GM10266 (cell line): ENCODE measurements at regions not wholly inside any gene's neighbourhood (a gene's known extent, or its start where the extent isn't known, plus 50 kb on each side); places are given as distances from the start of the nearest gene placed in this dataset.

Source experiments
- DNase-seq: peaks from one replicate; pipeline ENCODE4 v3.0.0; 2012; ENCODE audit errors: extremely low spot score
- TF ChIP-seq, protein P1 (sequence below): IDR thresholded peaks from 2 replicates; pipeline ENCODE4 v1.5.1; 2012; ENCODE audit warnings: mild to moderate bottlenecking, low read depth; ENCODE audit not compliant: control insufficient read depth, insufficient read depth; ENCODE audit errors: missing control alignments

DNA sequence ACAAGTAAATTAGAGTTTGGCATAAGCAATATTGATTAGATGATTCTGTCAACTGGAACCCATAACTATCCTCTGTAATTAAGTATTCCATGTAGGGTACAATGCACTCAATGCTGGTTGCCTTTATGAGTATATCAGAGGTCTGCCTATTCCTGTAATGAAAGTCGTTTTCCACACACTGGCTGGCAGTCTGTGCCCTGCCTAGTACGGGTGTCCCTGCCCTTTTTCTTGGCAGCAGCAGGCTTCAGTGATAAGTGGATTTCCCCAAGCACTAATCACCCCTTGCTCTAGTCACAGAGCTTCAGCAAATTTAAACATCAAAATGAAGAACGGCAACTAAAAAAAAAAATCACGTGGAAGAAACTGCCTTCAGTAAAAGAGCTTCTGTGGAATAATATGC lies 294.8 kb upstream of the STT3B start:
- DNase-seq: no peak
- TF ChIP-seq, protein P1, sequence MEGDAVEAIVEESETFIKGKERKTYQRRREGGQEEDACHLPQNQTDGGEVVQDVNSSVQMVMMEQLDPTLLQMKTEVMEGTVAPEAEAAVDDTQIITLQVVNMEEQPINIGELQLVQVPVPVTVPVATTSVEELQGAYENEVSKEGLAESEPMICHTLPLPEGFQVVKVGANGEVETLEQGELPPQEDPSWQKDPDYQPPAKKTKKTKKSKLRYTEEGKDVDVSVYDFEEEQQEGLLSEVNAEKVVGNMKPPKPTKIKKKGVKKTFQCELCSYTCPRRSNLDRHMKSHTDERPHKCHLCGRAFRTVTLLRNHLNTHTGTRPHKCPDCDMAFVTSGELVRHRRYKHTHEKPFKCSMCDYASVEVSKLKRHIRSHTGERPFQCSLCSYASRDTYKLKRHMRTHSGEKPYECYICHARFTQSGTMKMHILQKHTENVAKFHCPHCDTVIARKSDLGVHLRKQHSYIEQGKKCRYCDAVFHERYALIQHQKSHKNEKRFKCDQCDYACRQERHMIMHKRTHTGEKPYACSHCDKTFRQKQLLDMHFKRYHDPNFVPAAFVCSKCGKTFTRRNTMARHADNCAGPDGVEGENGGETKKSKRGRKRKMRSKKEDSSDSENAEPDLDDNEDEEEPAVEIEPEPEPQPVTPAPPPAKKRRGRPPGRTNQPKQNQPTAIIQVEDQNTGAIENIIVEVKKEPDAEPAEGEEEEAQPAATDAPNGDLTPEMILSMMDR: no peak

GRCh38 chr3:31240013-31240412 lies 292.7 kb upstream of the STT3B start:
- TF ChIP-seq, protein P1: no peak
- DNase-seq: no peak

DNA sequence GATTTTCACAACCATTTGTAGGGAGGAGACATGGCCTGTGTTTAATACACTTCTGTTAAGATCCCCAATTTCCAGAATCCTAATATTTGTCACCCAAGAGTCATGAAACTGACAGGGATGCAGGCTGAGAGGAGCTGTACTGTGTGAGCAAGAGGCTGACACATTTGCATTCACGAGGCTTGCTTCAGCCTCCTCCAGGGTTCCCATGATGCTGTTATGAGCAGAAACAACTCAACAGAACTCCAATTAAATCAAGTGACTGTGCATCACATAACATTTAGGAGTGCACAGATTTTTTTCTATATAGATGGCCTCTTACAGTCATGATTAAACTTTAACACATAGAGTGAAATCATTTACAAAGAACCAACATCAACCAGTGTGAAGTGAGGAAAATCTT lies 292.3 kb upstream of the STT3B start:
- no peak for DNase-seq

DNA sequence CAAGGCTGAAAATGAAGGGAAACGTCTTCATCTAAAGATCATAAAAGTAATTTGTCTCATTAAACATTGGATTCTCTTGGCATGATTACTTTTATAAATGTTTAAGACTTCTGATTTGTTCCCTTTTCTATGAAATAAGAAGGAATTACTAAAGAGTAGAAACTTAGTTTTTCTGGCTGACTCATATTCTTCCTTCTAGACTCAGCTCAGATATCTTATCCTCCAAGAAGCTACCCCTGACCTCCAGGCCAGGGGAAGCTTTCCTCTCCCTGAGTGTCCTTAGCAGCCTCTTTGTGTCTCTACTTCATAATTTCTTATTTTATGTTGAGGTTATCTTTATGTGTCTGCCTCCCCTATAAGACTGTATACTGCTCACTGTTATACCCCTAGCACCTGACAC lies 291.9 kb upstream of the STT3B start:
- TF ChIP-seq, protein P1: no peak
- DNase-seq: no peak

More for the DNA sequence above, 292.3 kb upstream of the STT3B start:
- TF ChIP-seq, protein P1: no peak

GRCh38 chr3:31241533-31241932 lies 291.2 kb upstream of the STT3B start:
- TF ChIP-seq, protein P1: no peak
- no peak for DNase-seq

GRCh38 chr3:31242026-31242960 lies 290.4 kb upstream of the STT3B start:
- TF ChIP-seq, protein P1: no peak
- peak; percentile 35 for DNase-seq
